NB4 (cell line): ENCODE measurements at regions not wholly inside any gene's neighbourhood (a gene's known extent, or its start where the extent isn't known, plus 50 kb on each side); places are given as distances from the start of the nearest gene placed in this dataset.

ENCODE experiments used
- DNase-seq: peaks from one replicate; pipeline ENCODE4 v3.0.0; 2010; ENCODE audit warnings: low read depth
- H3K4me3 ChIP-seq: one replicate; pipeline ENCODE4 v1.5.1; 2011; ENCODE audit warnings: mild to moderate bottlenecking, low read depth, low read length, moderate library complexity
- MYC ChIP-seq: IDR thresholded peaks from 2 replicates; pipeline ENCODE4 v1.6.1; 2011; ENCODE audit warnings: low read depth, low read length
- POLR2A ChIP-seq: IDR thresholded peaks from 2 replicates; pipeline ENCODE4 v1.6.1; 2011; ENCODE audit warnings: mild to moderate bottlenecking; ENCODE audit not compliant: insufficient read length; ENCODE audit errors: extremely low read depth
- TF ChIP-seq, protein P1 (sequence below): IDR thresholded peaks from one replicate; pipeline ENCODE4 v1.5.1; 2012; ENCODE audit warnings: low read depth, low read length
- TF ChIP-seq, protein P2 (sequence below): IDR thresholded peaks from 2 replicates; pipeline ENCODE4 v1.6.1; 2011; ENCODE audit warnings: low read depth, low read length

DNA sequence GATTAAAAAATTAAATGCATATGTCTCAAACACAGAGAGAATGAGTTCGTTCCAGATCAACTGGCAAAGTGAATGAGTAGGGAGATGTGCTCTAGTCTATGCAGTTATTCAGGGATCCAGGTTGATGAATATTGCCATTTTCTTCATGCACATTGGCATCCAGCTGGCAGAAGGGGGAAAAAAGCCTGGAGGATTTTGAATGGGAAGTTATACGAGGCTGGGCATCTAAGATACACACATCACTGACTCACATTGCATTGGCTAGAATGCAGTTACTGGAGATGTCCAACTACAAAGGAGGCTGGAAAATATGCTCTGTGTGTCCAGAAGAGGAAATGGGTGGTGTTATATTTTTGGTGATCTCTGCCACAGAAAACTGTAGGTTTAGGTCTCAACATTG, 270.9 kb upstream of the FIGN start:
- no peak overlapping the region for H3K4me3 ChIP-seq
- TF ChIP-seq, protein P1, sequence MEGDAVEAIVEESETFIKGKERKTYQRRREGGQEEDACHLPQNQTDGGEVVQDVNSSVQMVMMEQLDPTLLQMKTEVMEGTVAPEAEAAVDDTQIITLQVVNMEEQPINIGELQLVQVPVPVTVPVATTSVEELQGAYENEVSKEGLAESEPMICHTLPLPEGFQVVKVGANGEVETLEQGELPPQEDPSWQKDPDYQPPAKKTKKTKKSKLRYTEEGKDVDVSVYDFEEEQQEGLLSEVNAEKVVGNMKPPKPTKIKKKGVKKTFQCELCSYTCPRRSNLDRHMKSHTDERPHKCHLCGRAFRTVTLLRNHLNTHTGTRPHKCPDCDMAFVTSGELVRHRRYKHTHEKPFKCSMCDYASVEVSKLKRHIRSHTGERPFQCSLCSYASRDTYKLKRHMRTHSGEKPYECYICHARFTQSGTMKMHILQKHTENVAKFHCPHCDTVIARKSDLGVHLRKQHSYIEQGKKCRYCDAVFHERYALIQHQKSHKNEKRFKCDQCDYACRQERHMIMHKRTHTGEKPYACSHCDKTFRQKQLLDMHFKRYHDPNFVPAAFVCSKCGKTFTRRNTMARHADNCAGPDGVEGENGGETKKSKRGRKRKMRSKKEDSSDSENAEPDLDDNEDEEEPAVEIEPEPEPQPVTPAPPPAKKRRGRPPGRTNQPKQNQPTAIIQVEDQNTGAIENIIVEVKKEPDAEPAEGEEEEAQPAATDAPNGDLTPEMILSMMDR: no peak
- TF ChIP-seq POLR2A: no peak
- no peak for DNase-seq

DNA sequence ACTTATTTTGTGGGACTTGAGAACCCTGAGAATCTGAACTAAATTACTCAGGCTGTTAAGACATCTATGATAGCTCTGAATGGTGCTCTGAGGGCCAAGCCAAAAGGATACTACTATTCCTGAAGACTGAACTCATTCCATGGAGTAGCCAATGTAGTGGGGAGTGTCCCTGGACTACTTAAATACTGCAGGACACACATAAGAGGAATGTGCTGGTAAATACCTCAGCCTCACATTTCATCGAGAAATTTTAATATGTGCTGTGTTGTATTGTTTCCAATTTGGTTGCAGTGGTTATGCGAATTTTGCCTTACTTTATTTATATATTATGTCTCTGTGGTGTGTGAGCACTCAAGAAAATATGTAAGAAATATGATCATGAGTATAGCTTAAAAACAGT, 264.4 kb upstream of the FIGN start:
- no peak for DNase-seq
- no peak overlapping the region for H3K4me3 ChIP-seq

DNA sequence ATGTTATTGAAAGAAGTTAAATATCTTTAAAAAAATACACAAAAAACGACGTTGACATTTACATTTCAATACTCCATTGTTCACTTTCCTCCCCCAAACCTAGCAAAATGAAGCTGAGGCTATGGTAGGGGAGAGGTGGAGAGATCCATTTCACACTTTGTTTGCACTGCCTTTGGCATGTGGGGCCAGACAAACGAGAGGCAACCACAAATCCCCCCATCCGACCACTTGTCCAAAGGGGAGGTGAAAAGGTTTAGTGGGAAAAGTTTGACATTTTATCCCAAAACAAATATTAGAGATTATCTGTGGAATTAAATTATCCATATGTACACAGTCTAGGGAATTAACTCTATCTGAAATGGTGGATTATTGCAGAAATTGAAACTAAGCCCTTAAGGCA, 261.7 kb upstream of the FIGN start:
- H3K4me3 ChIP-seq: no peak overlapping the region
- no peak for DNase-seq
- no peak for TF ChIP-seq MYC
- TF ChIP-seq, protein P1: no peak

More for the DNA sequence above, 264.4 kb upstream of the FIGN start:
- no peak for TF ChIP-seq POLR2A
- TF ChIP-seq, protein P1: no peak
- TF ChIP-seq, protein P2, sequence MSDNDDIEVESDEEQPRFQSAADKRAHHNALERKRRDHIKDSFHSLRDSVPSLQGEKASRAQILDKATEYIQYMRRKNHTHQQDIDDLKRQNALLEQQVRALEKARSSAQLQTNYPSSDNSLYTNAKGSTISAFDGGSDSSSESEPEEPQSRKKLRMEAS: no peak
- no peak for TF ChIP-seq MYC

DNA sequence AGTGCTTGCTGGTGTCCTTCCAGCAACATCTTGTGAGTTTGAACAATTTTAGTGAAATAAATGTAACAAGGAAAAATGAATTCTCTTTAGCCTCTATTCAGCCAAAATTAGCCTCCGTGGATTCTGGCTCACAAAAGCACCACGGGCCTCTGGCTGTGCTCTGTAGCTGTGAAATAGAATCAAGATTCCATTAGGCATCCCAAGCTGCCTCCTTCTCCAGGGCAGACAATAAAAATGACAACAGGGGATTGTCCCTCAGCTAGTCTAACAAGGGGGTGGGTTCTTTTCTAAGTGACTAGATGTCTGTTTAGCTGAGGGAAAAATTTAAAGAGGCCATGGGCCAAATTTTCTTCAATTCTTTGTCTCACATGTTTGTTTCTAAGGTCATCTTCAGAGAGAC, 254.7 kb upstream of the FIGN start:
- H3K4me3 ChIP-seq: no peak overlapping the region
- TF ChIP-seq, protein P2: no peak
- TF ChIP-seq POLR2A (no peak), MYC (no peak)
- DNase-seq: no peak

DNA sequence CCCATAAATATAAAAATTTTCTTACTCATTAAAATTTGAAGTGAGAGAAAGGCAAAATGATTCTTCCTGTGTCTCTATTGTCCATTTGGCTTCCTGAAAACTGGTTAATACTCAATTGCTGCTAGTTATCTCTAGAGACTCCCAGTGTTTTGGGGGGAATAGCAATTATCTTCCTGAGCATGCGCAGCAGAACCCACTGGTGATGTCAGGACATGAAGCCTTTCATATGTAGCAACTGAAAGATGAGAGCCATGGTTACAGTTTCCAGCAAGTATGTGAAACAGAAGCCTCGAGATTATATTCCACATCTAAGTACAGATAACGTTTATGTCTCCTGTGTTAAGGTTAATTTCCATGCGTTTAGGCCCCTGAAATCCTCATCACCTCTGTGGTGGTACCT, 254.3 kb upstream of the FIGN start:
- TF ChIP-seq POLR2A (no peak), MYC (no peak)
- TF ChIP-seq, protein P2: no peak
- TF ChIP-seq, protein P1: no peak
- DNase-seq: no peak
- H3K4me3 ChIP-seq: no peak overlapping the region

DNA sequence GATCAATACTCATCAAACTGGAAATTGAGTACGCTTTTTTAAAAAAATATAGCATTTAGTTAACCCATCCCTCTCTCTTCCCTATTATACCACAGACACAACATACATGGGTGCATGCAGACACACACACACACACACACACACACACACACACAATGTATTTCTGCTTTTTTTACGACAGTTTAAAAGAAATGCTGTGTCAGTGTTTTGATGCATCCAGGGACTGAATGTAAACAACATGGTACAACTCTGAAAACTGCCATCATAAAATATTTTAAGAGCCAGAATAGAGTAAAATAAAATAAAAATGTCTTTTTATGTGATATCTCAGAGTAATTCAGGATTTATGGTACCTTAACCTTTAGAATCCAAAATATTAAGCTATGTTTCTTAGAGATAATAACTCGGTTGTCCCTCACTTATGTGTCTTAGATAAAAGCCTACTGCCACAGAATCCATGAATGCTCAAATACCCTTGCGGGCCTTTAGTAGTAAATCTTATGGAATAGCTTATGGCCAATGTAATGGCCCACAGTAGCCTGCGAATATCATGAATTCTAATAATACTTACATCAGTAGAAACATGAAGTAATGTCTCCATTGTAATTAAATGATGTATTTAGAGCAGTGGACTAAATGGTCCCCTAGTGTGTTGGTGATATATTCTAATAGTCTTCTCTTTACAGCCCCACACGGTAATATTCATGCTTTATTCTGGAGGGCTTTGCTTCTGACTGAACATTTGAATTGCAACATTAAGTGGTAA, 251.6 kb upstream of the FIGN start:
- TF ChIP-seq, protein P1: no peak
- TF ChIP-seq MYC (no peak), POLR2A (no peak)

More for the DNA sequence above, 251.6 kb upstream of the FIGN start:
- no peak for DNase-seq
- H3K4me3 ChIP-seq: no peak overlapping the region
